GM03348 (cell line): ENCODE measurements at regions not wholly inside any gene's neighbourhood (a gene's known extent, or its start where the extent isn't known, plus 50 kb on each side); places are given as distances from the start of the nearest gene placed in this dataset.

Experiments
- DNase-seq: peaks from one replicate; pipeline ENCODE4 v3.0.0; 2012; ENCODE audit warnings: low spot score

DNA sequence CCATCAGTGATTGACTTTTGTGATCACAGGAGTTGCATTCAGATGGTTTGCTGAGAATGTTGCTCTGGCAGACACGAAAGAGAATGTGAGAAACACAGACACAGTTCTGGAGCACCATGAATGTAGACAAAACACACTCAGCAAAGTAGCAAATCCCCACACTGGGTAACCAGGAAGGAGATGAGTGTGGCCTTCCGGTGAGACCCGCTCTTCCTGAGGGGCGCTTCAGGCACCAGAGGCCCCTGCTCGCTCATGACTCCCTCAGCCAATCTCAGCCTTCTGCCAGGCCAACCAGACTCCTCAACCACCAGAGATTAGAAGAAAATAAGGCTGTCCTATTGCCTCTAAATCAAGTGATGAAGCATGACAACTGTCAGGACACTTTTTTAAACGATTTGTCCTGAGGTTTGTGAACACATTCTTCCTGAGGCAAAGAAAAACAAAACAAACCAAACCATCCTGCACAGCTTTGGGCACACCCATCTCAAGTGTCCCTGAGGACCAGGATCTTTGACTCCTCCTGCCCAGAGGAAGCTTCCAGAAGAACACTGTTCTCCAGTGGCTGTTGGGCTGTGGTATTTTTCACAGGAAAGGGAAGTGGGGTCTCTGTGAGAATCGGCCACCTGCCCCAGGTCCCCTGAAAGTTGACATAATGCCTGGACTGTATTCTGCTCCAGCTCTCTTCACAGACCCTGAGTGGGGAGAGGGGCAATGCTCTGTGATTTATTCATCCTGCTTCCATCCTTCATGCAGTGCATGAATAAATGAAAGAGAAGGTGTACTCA is 152.8 kb downstream of the BCL11A start:
- no peak for DNase-seq

DNA sequence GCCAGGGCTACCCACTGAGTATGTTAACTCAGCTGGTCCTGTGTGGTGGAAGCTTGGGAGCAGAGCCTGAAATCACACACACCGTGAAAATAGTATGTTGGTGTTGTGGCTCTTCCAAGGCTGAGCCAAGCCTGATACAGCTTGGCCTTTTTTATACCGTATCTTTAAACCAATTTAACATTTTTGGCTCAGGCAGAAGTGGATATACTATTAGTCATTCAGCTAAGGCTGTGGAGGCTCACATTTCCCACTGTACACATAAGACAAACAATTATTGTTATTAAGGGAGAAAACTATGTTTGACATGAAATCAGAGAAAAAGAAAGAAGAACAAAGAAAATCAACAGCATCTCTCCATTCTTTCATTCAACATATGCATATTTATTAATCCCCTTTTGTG is 159.0 kb downstream of the BCL11A start:
- DNase-seq = peak; percentile 16

DNA sequence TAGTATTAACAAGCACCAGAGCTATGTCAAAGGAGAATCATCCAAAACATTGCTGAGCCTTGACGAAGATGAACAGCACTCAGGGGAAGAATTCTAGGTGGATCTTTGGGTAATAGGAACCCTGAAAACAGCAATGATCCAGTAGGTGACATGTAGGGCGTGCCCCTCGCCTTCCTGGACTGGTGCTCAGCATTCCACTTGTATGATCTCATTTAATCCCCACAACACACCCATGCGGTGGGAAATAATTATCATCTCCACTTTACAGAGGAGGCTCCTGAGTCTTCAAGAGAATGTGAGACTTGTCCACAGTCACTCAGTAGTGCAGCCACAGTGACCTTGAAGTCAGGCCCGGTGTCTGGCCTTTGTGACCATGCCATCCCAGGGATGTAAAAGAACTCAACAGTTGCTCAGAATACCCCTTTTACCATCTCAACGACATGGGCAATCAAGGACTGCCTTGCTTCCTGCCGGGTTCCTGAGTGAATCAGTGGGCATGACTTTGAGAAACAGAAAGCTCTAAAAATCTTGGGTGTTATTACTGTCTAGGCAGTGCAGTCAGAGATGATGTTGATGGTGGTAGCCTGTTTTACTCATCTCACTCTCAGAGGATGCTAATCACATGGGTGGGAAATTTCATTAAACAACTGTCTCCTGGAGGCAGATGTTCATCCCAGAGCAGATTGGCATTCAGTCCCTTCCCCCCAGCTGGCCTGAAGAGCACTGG is 161.6 kb downstream of the BCL11A start:
- DNase-seq = no peak

DNA sequence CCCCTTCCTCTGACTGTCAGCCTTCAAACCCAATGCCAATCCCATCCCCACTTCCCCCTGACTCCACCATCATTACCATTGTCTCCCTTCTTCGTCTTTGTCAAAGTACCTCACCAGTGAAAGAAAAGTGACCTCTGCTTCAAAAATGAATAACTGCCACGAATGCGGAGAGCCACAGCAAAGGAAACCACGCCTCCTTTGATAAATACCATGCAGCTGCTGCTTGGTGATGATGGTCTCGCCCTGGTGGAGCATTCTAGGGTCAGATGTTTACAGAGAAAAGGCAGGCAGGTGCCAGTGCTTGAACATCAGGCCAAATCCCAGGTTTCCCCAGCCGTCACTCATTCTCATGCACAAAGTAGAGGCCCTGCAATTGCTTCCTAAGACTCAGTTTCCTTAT is 162.2 kb downstream of the BCL11A start:
- no peak for DNase-seq

DNA sequence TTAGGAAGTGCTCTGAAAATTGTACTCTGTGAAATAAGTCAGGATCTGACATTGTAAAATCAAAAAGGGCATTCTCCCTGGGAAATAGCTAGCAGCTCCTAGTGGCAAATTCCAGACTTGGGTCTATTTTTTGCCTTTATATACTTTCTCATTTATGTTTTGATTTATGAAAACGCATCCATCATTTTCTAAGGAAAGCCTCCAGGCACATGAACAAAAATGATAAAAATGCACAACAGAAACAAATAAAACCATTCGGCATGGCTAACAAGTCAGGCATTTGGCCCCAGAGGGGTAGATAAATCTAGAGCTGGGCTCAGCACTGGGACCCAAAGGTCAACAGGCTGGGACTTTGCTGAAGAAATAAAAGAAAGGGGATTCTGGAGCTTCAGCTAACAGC is 167.0 kb downstream of the BCL11A start:
- no peak for DNase-seq

DNA sequence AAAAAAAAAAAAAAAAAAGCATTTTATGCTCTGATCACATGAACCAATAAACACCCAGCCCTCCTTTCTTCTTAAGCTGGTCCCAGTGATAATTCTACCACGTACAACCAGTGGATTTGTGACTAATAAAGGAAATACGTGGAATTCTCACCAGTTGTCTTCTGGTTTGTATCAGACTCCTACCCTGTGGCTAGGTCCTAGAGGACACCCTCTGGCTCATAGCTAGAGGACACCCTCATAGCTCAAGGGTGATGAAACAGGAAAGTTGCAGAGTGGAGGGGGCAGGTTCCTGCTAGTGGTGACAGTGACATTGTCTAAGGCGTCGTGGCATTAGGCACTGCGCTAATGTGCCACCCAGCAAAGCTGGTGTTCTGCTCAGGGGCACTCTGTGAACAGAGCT is 167.8 kb downstream of the BCL11A start:
- DNase-seq = peak; percentile 50

DNA sequence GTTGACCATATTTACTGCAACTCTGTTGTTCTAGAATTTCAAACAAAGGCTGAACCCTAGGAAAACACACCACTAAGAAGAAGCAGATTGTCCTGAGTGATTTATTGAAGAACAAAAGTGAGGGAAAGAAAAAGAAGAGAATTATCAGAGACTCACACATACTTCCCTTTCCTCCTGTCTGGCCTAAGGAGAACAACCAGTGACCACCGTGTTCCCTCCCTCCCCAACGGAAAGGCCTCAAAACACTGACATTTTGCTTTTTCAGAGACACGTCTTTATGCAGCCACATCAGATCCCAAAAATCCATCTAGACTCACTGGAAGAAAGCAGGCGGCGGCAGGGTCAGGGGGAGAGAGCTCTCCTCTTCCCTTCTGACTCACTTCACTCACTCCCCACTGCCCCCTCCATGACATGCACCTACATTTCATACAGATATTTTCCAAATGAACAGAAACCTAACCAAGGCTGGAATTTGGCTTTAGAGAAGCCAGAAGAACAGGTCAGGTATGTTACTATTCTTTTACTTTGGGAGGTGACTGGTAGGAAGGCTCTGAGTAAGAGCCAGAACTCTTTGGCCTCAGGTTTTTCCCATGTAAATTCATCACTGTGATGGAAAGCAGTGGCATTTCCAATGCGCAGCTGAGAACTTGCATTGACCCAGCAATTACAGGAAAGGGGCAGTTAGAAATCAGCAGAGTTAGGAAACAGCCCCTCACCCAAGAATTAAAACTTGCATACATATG is 169.9 kb downstream of the BCL11A start:
- no peak for DNase-seq

DNA sequence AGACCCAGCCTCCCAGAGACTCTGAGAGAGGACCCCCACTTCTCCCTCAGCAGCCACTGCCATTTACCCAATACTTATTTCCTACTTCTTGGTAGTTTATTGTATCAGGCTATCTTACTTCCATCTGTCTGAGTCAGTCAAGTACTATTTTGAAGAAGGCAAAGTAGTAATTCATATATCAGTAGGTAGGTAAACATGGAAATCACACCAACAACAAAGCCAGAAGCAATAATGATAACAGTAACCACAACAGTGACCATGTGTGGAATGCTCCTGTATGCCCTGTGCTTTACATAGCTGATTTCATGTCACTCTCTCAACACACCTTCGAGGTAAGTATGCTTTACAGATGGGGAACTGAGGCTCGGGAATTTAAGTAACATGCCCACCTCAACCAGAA is 173.0 kb downstream of the BCL11A start:
- no peak for DNase-seq

DNA sequence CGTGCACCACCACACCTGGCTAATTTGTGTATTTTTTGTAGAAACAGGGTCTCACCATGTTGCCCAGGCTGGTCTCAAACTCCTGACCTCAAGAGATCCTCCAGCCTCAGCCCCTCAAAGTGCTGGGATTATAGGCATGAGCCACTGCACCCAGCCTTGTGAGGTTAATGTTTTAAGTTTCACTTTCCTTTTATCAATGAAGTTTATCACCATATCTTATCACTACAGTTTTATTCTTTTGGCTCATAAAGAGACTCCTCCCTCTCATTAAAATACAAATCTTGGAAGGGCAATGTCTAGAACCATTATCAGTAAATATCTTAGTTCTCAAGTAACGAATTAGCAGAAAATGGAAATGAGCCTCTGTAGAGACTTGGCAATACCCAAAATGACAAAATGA is 173.8 kb downstream of the BCL11A start:
- DNase-seq = no peak

DNA sequence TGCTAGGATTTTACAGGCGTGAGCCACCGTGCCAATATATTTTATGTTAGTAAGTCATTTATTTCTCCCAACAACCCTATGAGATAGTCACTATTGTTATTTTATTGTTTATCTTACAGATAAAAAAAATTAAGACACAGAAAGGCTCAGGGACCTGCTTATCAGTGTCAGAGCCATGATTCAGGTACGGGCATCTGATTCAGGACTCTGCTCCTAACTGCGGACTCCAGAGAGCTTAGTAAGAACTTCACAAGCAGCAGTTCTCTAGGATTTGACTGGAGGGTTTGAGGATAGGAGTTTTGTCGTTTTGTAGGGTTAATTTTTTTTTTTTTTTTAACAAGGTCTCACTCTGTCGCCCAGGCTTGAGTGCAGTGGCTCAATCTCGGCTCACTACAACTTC is 174.2 kb downstream of the BCL11A start:
- no peak for DNase-seq

DNA sequence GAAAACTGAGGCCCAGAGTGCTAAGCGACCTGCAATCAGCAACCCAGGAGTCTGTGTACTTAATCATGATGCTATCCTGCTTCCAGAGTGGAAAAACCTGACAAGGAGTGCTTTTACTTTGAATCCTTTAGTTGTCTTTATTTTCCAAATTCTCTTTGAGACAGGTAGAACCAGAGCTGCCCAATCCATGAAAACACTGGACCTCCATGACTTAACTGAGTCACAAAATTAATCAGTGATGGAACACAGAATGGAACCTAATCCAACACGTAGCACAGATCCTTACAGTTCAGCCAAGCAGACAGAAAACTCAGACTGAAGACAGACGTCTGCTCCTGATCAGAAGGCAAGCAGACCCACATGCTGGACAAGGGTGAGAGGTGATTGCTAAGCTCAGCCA is 175.6 kb downstream of the BCL11A start:
- no peak for DNase-seq

DNA sequence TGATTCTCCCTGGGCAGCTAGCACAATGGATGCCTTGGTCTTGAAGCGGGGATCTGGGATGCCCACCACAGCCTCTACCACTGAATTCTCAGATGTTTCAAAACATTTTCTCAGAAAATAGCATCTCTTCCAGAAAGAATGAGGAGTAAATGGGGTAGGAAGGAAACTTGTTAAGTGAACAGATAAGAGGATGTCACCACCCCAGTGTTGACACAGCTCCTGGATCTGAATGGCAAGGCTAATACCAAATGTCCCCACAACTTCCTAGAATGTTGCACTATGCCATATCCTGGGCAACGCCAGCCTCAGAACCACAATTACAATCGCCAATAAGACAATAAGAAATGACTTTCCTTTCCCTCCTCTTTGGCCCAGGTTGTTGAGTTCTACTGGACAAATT is 177.2 kb downstream of the BCL11A start:
- DNase-seq = no peak

DNA sequence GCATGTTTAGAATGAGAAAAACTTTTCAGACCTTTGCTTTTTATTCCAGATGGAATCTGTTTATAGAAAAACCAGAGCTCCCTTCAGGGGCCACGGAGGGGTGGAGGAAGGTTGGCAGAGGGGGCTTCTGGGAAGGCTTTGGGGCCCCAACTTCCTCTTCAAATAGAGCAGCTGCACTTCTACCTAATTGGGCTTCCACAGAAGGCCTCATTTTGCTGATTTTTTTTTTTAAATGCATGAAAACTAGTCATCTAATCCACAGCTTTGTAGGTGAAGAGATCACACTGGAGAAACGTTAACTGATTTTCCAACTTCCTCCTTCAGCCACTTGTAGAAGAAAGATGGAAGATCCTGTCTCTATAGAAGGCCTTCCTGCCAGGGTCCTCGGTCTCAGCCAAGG is 181.8 kb downstream of the BCL11A start:
- no peak for DNase-seq

DNA sequence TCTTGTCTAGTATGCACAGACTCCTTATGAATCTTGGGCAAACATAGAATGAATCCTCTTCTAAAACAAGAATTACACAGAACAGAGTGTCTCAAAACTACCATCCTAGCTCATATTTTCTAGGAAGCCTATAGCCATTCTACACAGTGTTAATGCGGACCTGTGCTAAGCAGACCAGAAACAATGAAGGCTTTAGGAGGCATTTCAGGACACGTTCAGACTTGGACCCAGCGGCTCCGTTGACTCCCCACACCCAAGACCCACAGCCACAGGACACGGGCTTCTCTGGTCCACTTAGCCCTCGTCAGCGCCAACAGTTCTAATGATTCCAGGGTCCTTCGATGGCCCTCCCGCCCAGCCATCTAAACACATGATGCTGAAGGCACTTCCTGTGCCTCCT is 182.2 kb downstream of the BCL11A start:
- no peak for DNase-seq

DNA sequence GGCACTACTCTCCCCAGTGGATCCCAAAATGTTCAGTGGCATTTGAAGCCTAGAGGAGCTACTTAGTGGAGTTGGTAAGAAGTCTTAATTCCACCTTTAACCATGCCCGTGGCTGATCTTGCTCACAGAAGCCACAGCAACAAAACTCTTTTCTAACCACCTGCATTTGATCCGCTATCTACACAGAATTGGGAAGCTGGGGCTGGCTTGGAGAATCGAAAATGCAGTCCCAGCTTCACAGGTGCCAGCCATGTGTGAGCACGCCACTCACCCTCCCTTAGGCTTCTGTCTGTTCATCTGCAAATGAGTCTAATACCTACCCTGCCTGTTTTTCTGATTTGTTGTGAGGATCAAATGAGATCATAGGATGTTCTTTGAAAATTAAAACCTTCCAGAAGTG is 182.6 kb downstream of the BCL11A start:
- DNase-seq = no peak

DNA sequence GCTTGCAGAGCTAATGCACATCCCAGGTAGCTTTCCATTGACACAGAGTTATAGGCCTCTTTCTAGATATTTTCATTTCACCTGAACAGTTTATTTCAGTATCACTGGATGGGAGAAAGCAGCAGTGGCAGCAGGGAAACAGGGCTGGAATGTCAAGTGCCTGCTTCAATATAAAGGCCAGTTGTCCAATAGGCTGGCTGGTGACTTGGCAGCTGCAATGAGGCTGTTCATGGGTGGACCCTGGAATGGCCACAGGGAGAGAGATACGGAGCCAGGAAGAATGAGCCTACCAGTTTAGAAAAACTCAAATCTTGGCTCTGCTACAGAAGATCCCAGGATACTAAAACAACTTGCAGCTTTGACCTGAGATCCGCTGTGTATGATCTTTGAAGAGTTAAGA is 185.0 kb downstream of the BCL11A start:
- no peak for DNase-seq

DNA sequence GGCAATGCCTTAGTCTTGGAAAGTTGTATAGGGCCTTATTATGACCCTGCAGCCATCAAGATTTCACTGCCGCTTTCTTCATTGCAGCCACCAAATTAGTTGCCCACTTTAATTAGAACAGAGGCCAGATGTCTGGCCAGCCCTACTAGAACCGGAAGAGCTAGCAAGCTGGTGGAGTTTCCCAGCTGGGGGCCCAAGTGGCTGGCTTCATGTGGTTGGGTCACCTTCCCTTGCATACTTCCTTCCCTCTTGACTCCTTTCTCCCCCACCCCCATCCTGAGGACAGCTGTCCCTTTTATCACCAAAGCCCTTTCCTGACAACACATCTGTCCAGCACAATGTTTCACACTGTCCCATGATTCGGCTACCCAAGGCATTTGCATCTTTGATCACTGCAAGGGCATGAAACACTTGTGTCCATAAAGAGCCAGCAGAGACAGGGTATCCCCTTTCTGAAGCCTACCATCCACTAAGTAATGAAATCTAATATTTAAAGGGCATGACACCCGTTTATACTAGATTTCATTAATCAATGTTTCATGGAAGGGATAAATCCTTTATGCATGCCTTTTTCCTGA is 187.2 kb downstream of the BCL11A start:
- no peak for DNase-seq

DNA sequence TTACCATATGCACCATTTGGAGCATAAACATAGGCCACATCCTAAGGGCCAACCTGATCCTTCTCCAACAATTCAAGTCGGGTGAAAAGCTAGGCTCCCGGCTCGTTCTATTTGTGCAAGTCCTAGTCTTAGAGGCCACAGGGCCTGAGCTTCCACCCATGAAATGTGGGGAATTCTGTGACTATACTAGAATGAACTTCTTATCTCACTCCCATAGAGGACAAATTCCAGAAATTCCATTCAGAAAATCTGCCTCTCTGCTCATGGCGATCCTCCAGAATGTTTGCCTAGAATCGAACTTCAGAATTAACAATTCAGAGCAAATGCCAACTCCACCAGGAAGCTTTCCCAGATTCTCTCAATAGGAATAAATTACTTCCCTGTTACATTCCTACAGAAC is 187.9 kb downstream of the BCL11A start:
- DNase-seq = peak; percentile 31

DNA sequence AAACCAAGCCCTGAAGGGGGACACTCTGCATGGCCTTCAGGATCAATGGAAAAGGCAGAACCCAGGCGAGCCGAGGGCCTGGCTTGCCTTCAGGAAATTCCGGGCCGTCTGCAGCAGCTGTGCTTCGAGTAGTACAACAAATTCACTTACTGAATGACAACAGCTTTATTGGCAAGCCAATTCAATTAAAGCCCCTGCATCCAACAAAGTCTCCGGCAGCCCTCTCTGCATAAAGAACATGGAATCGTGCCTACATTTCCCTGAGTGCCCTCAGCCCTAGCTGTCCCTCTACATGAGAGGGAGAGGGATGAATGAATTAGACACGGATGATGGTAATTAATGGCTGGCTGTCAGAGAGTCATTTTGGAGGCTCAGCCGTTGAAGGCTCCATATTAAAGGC is 189.0 kb downstream of the BCL11A start:
- DNase-seq = no peak

DNA sequence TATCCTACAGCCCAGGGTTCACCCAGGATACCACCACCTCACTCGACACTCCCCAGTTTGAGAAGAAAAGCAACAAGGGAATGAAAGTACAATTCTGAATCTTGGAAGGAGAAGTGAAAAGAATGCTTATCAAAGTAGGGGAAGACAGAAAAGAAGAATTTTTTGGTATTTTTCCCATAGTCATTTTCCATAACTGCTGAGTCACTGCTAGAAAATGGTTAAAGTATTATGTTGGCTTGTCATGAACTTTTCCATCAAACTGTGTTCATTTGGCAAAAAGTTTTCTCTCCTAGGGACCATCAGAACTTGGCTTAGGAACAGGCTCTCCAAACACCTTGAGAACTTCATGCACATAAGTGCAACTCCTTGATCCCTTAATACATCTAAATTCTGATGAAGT is 192.0 kb downstream of the BCL11A start:
- no peak for DNase-seq

DNA sequence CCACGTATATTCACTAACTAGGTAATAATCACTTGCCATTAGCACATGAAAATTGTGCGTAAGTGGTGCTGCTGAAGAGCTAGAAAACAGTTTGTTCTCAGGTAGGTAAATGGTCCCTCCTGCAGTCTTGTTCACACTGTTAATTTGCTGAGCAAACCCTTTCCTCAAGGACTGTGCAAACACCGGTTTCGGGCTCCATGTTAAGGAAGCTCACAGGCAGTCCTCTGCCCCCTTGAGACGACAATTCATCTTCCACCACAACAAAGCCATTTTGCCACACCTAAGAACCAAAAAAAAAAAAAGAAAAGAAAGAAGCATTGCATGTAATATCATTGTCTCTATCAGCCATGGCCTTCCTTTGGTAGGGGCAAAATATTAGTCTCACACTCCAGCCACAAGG is 193.9 kb downstream of the BCL11A start:
- no peak for DNase-seq

DNA sequence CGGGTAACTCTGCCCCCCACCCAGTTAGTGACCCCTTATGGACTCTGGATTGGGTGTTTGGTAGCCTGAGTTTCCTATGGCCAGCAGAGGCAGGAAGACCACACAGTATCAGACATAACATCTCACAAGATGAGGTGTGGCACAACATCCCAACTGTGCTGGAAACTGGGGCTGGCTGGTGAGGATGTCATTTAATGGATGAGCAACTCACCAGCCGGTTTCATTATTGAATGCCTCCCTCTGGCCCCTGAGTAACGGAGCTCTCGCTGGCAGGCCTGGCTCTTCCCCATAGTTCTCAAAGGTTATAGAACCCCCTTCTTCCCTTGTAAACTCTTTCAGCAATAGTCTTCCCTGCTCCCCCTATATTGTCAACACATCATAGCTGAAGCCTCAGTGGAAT is 195.0 kb downstream of the BCL11A start:
- DNase-seq = no peak

DNA sequence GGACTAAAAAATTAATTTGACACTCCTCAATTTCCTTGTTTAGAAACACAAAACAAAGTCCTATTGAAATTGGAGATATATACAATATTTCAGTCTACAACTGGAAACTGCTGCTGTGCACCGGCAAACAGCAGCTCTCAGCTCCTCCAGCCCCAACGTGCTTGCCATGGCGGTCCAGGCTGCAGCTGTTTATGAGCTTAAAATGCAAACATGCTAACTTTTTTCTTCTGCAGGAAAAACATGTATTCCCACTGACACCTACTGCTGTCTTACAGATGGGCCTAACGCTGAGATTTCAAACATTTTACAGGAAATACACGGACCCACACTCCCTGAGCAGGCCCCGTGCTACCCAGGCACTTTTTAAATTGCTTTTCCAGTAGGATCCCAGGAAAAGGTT is 195.5 kb downstream of the BCL11A start:
- no peak for DNase-seq
